H1 (cell line): ENCODE measurements at regions not wholly inside any gene's neighbourhood (a gene's known extent, or its start where the extent isn't known, plus 50 kb on each side); places are given as distances from the start of the nearest gene placed in this dataset.

ENCODE experiments used
- CTCF ChIA-PET: fragments of 300-600 bp; sonication (Branson Sonifier 250); formaldehyde crosslinking; loops from one replicate; lab custom pipeline; 2021; ENCODE audit not compliant: partially characterized antibody; lab: Charles Lee
- POLR2A ChIA-PET: fragments of 300-600 bp; sonication (Branson Sonifier 250); formaldehyde crosslinking; loops from one replicate; lab custom pipeline; 2021; ENCODE audit warnings: inconsistent platforms; ENCODE audit not compliant: partially characterized antibody; lab: Charles Lee
- DNase-seq, 2 experiments: peaks; one replicate each; pipeline versions ENCODE4 v3.0.0 to v3.0.0-alpha.2; 2010 to 2022; ENCODE audit warnings: low spot score in 2 of 2, low read depth in 1 of 2, mixed read lengths in 1 of 2
- FAIRE-seq: peaks from 2 replicates; lab custom pipeline; 2011; peaks lifted over from hg19 to GRCh38; lab: Jason Lieb, UNC
- H2AFZ ChIP-seq: 2 replicates; pipeline ENCODE4 v1.8.1; 2012; ENCODE audit warnings: low read length, inconsistent platforms
- H2AK5ac ChIP-seq: 2 replicates; pipeline ENCODE4 v1.6.1; 2013; ENCODE audit warnings: low read depth, low read length
- H2BK120ac ChIP-seq: replicated peaks from 2 replicates; pipeline ENCODE3; 2013; ENCODE audit warnings: low read depth, low read length, inconsistent platforms
- H2BK12ac ChIP-seq: 2 replicates; pipeline ENCODE4 v1.6.1; 2013; ENCODE audit warnings: low read depth, low read length
- H2BK15ac ChIP-seq: 2 replicates; pipeline ENCODE4 v1.6.1; 2013; ENCODE audit warnings: low read length
- H2BK20ac ChIP-seq: 2 replicates; pipeline ENCODE4 v1.6.1; 2013; ENCODE audit warnings: low read length
- H2BK5ac ChIP-seq: 2 replicates; pipeline ENCODE4 v1.6.1; 2013; ENCODE audit warnings: low read depth, low read length
- H3K14ac ChIP-seq: 2 replicates; pipeline ENCODE4 v1.6.1; 2013; ENCODE audit warnings: inconsistent platforms; ENCODE audit not compliant: insufficient read length
- H3K18ac ChIP-seq: 2 replicates; pipeline ENCODE4 v1.6.1; 2013; ENCODE audit warnings: low read length; ENCODE audit errors: extremely low read depth
- H3K23ac ChIP-seq: 2 replicates; pipeline ENCODE4 v1.6.1; 2013; ENCODE audit warnings: inconsistent platforms; ENCODE audit not compliant: insufficient read length
- H3K23me2 ChIP-seq: 2 replicates; pipeline ENCODE4 v1.6.1; 2013; ENCODE audit warnings: low read depth, low read length
- H3K27ac ChIP-seq: 2 replicates; pipeline ENCODE4 v1.6.1; 2011; ENCODE audit warnings: low read depth, low read length, inconsistent platforms
- H3K27me3 ChIP-seq, 4 experiments: replicated peaks in 1 of 4; 1 replicate in 1 of 4; 2 replicates in 3 of 4; pipeline versions ENCODE4 v1.6.1 to v1.8.1; 2011 to 2013; ENCODE audit warnings: low read length in 3 of 4, mild to moderate bottlenecking in 3 of 4, inconsistent platforms in 2 of 4, mixed read lengths in 2 of 4, moderate library complexity in 1 of 4; ENCODE audit not compliant: control insufficient read depth in 3 of 4, insufficient read depth in 3 of 4; ENCODE audit errors: extremely low read depth in 1 of 4
- H3K36me3 ChIP-seq, 4 experiments: 2 replicates each; pipeline versions ENCODE4 v1.6.1 to v1.8.1; 2011 to 2013; ENCODE audit warnings: mild to moderate bottlenecking in 4 of 4, low read length in 3 of 4, moderate library complexity in 2 of 4, control low read depth in 1 of 4, inconsistent platforms in 1 of 4; ENCODE audit not compliant: insufficient read depth in 4 of 4, control insufficient read depth in 2 of 4
- H3K4ac ChIP-seq: replicated peaks from 2 replicates; pipeline ENCODE3; 2013; ENCODE audit warnings: low read length, low read depth, mixed read lengths, inconsistent platforms; ENCODE audit not compliant: insufficient read length
- H3K4me1 ChIP-seq, 4 experiments: replicated peaks in 1 of 4; 1 replicate in 1 of 4; 2 replicates in 3 of 4; pipeline versions ENCODE4 v1.6.1 to v1.8.1; 2011 to 2013; ENCODE audit warnings: low read length in 3 of 4, inconsistent platforms in 2 of 4, mixed read lengths in 1 of 4; ENCODE audit not compliant: insufficient read depth in 4 of 4, control insufficient read depth in 3 of 4
- H3K4me2 ChIP-seq, 2 experiments: 2 replicates each; pipeline versions ENCODE4 v1.6.1 to v1.8.1; 2011 to 2013; ENCODE audit warnings: low read depth in 2 of 2, low read length in 2 of 2, control low read depth in 1 of 2, inconsistent platforms in 1 of 2, mild to moderate bottlenecking in 1 of 2; ENCODE audit not compliant: insufficient read depth in 1 of 2
- H3K4me3 ChIP-seq, 4 experiments: fragments of 200-600, 300-600 bp in 1 of 4; sonication (generic), shearing (Covaris generic), sonication (Bioruptor Twin) in 1 of 4; 2 replicates each; pipeline versions ENCODE4 v1.5.1 to v1.8.1; 2011 to 2016; ENCODE audit warnings: low read length in 4 of 4, low read depth in 3 of 4, control low read depth in 2 of 4, inconsistent platforms in 2 of 4, mild to moderate bottlenecking in 2 of 4, mixed read lengths in 1 of 4, moderate library complexity in 1 of 4; ENCODE audit not compliant: insufficient read depth in 2 of 4; ENCODE audit errors: extremely low read depth in 1 of 4
- H3K56ac ChIP-seq: replicated peaks from 2 replicates; pipeline ENCODE3; 2013; ENCODE audit warnings: low read depth, mild to moderate bottlenecking, mixed read lengths, low read length, inconsistent platforms; ENCODE audit not compliant: insufficient read length
- H3K79me1 ChIP-seq: 2 replicates; pipeline ENCODE4 v1.6.1; 2013; ENCODE audit warnings: low read depth, low read length, control low read depth
- H3K79me2 ChIP-seq, 2 experiments: 2 replicates each; pipeline versions ENCODE4 v1.6.1 to v1.8.1; 2012 to 2013; ENCODE audit warnings: low read length in 2 of 2, mild to moderate bottlenecking in 2 of 2, inconsistent platforms in 1 of 2; ENCODE audit not compliant: insufficient read depth in 2 of 2, control insufficient read depth in 1 of 2
- H3K9ac ChIP-seq, 4 experiments: replicated peaks in 1 of 4; 1 replicate in 1 of 4; 2 replicates in 3 of 4; pipeline versions ENCODE4 v1.6.1 to v1.8.1; 2011 to 2013; ENCODE audit warnings: low read depth in 3 of 4, low read length in 3 of 4, control low read depth in 2 of 4, mild to moderate bottlenecking in 2 of 4, moderate library complexity in 2 of 4, inconsistent platforms in 1 of 4; ENCODE audit errors: extremely low read depth in 1 of 4
- H3K9me3 ChIP-seq, 2 experiments: 2 replicates each; pipeline versions ENCODE4 v1.6.1 to v1.8.1; 2012 to 2013; ENCODE audit warnings: mild to moderate bottlenecking in 2 of 2, moderate library complexity in 2 of 2, control low read depth in 1 of 2, inconsistent platforms in 1 of 2, low read depth in 1 of 2, low read length in 1 of 2, mixed read lengths in 1 of 2; ENCODE audit not compliant: insufficient read depth in 2 of 2
- H4K20me1 ChIP-seq, 2 experiments: replicated peaks in 1 of 2; 2 replicates each; pipeline versions ENCODE3 to v1.8.1; 2011 to 2013; ENCODE audit warnings: inconsistent platforms in 2 of 2, low read length in 2 of 2, mild to moderate bottlenecking in 1 of 2; ENCODE audit not compliant: insufficient read depth in 2 of 2, control insufficient read depth in 1 of 2
- H4K5ac ChIP-seq: 2 replicates; pipeline ENCODE4 v1.6.1; 2013; ENCODE audit warnings: low read length, low read depth, mixed read lengths, inconsistent platforms; ENCODE audit not compliant: insufficient read length
- H4K8ac ChIP-seq: 2 replicates; pipeline ENCODE4 v1.8.0; 2013; ENCODE audit warnings: mild to moderate bottlenecking, moderate library complexity, low read length, inconsistent platforms; ENCODE audit not compliant: insufficient read depth; ENCODE audit errors: extremely low read depth
- H4K91ac ChIP-seq: replicated peaks from 2 replicates; pipeline ENCODE3; 2013; ENCODE audit warnings: low read length, mixed read lengths, inconsistent platforms; ENCODE audit not compliant: insufficient read length
- JUND ChIP-seq: IDR thresholded peaks from 2 replicates; pipeline ENCODE4 v1.6.1; 2011; ENCODE audit warnings: mild to moderate bottlenecking, improper control_type of control experiment, low read length
- KDM5A ChIP-seq: fragments of 200-600 bp; IDR thresholded peaks from 2 replicates; pipeline ENCODE4 v1.7.1; 2012; ENCODE audit warnings: mild to moderate bottlenecking, low read length, inconsistent platforms, mixed read lengths
- SP4 ChIP-seq: IDR thresholded peaks from 2 replicates; pipeline ENCODE4 v1.6.1; 2012; ENCODE audit warnings: low read length, inconsistent platforms
- SUZ12 ChIP-seq: fragments of 200-600 bp; sonication (generic); IDR thresholded peaks from 2 replicates; pipeline ENCODE4 v1.6.1; 2012; ENCODE audit warnings: mild to moderate bottlenecking, inconsistent platforms, low read length, moderate library complexity, mixed read lengths
- TAF1 ChIP-seq: IDR thresholded peaks from 2 replicates; pipeline ENCODE4 v1.6.1; 2011; ENCODE audit warnings: mild to moderate bottlenecking, low read depth, low read length
- WGBS, 2 experiments: shearing (Covaris generic) in 1 of 2; methylation state at CpG; one replicate each; pipeline versions ENCODE4 v1.1.6 to v1.1.7; 2013 to 2015; ENCODE audit warnings: low lambda C conversion rate in 2 of 2, mixed read lengths in 2 of 2, inconsistent platforms in 1 of 2, low coverage in 1 of 2, missing lambda C conversion rate in 1 of 2; ENCODE audit not compliant: insufficient replicate concordance in 2 of 2, insufficient coverage in 1 of 2, insufficient read length in 1 of 2; ENCODE audit errors: extremely low coverage in 1 of 2, missing lambda C conversion rate in 1 of 2; 5-methylcytosine and 5-hydroxymethylcytosine counted together
- TF ChIP-seq, protein P1 (sequence below): IDR thresholded peaks from 2 replicates; pipeline ENCODE4 v1.6.1; 2012; ENCODE audit warnings: low read length, inconsistent platforms

DNA sequence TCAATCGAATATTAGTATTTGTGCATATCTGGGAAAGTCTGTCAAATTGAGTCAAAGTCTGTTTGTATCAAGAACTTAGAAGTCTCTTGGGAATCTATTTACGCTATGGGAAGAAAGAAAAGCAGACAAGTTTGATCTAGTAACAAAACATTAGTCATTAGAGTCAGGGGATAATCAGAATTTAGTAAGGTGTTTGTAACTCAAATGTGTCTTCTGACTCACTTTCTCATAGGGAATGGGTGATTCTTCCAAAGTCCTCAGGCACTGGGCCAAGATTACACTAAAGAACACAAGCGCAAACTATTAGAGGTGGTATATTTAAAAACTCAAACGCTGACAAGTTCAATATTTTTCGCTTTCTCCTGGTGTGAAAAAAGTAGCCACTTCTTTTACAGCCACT, 926.5 kb downstream of the PDHA2 start:
- Histone ChIP-seq H3K4me1 (no peaks in the 10 kb centered on the region), H2BK5ac (no peak overlapping the region), H2BK20ac (no peak overlapping the region), H4K20me1 (no peaks in the 10 kb centered on the region), H3K18ac (no peak overlapping the region), H3K4ac (no peak overlapping the region), H3K23ac (no peak overlapping the region), H2AFZ (no peak overlapping the region), H2AK5ac (no peak overlapping the region), H3K9ac (no peak overlapping the region), H3K4me3 (no peak overlapping the region), H3K27ac (no peak overlapping the region), H3K79me2 (no peaks in the 10 kb centered on the region), H2BK15ac (no peak overlapping the region), H3K14ac (no peak overlapping the region), H4K91ac (no peak overlapping the region), H3K36me3 (no peaks in the 10 kb centered on the region; a peak in 1 of 8 replicates), H3K9me3 (no peaks in the 10 kb centered on the region; a peak in 1 of 4 replicates), H4K5ac (no peak overlapping the region), H3K23me2 (no peaks in the 10 kb centered on the region), H4K8ac (no peak overlapping the region), H2BK120ac (no peak overlapping the region), H3K27me3 (no peaks in the 10 kb centered on the region), H3K4me2 (no peak overlapping the region), H2BK12ac (no peak overlapping the region), H3K56ac (no peak overlapping the region), H3K79me1 (no peaks in the 10 kb centered on the region)
- CTCF ChIA-PET = no interaction called here
- no peak for FAIRE-seq
- WGBS, 2 experiments = 89% methylated on average over 5 of the region's 5 CpGs; no CpG with 5 or more reads in 1 of the 2 experiments
- POLR2A ChIA-PET = no interaction called here
- DNase-seq = no peak
- TF ChIP-seq SUZ12 (no peak), KDM5A (no peak), SP4 (no peak), JUND (no peak), TAF1 (no peak)
- TF ChIP-seq, protein P1, sequence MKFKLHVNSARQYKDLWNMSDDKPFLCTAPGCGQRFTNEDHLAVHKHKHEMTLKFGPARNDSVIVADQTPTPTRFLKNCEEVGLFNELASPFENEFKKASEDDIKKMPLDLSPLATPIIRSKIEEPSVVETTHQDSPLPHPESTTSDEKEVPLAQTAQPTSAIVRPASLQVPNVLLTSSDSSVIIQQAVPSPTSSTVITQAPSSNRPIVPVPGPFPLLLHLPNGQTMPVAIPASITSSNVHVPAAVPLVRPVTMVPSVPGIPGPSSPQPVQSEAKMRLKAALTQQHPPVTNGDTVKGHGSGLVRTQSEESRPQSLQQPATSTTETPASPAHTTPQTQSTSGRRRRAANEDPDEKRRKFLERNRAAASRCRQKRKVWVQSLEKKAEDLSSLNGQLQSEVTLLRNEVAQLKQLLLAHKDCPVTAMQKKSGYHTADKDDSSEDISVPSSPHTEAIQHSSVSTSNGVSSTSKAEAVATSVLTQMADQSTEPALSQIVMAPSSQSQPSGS = no peak
